Fibroblast of skin of back (primary cell): ENCODE measurements at regions not wholly inside any gene's neighbourhood (a gene's known extent, or its start where the extent isn't known, plus 50 kb on each side); places are given as distances from the start of the nearest gene placed in this dataset.

ENCODE experiments used
- DNase-seq: peaks from one replicate; pipeline ENCODE4 v3.0.0-alpha.2; 2013

- no peak for DNase-seq
Observed at GRCh38 chr11:127203490-127203889, 202.9 kb upstream of the KIRREL3 start.

DNA sequence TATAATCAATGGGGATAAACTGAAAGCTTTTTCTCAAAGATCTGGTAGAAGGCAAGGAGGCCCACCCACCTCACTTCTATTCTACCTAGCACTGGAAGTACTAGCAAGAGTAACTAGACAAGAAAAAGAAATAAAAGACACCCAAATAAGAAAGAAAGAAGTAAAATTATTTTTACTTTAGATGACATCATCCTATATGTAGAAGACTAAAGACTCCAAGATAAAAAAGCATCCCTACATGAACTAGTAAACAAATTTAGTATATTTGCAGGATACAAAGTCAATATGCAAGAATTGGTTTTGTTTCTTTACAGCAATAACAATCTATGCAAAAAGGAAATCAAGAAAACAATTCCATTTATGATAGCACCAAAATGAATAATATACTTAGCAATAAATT, 201.5 kb upstream of the KIRREL3 start:
- DNase-seq, result no peak

DNA sequence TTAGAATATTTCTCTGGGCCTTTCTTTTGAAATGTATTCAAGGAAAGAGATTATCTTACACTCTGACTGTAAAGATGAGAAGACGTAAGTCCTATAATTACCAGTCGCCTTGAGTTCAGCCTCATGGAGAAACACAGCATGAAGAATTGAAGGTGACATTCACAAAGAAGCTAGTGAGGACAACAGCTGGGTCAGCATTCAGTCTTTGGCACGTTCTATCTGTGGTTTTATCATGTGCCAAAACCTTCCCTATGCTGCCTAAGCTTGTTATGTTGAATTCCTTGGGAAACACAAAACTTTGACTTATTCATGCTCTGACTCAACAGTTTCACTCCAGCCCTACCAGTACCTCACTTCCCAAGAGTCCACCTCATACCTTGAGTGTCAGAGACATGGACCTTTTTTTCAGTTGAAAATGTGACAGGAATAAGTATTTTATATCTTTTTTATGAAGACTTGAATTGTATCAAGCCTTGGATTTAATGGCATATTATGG, 198.8 kb upstream of the KIRREL3 start:
- DNase-seq, result no peak

GRCh38 chr11:127195501-127196120, 195.0 kb upstream of the KIRREL3 start:
- DNase-seq, result no peak

- no peak for DNase-seq
Observed at GRCh38 chr11:127194521-127194920, 194.0 kb upstream of the KIRREL3 start.

DNA sequence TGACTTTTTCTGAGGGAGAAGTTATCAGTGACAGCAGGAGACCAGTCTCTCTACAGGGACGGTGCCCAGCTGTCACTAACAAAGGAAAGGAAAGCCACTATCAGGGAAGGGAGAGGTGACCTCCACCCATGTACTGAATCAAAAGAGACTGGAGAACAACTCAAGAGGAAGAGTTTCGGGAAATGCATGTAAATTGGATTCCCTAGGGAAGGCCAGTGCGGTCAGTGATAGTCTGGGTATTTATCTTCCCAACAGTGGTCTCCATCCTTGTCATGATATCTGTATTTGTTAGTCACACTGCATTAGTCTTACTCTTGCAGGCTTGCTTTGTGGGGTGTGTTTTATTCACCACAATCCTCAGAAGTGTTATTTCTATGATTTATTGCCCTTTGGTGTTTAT, 193.4 kb upstream of the KIRREL3 start:
- DNase-seq, result no peak

DNA sequence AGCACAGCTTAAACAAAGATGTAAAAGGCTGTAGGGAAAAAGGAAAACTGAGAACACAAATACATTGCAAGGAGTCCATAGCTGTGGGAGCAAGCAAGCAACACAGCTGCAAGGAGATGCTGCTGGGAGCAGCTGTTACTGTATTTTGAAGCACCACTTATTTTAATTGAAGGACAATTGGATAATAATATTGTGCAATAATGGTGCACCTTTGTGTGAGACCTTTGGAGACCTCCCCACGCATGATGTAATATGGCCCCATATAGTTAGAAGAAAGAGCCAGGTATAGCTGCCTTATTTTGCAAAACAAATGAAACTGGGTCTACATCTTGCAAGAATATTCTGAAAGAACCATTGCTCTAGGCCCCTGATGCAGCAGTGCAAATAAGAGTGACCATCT, 191.1 kb upstream of the KIRREL3 start:
- DNase-seq, result no peak

GRCh38 chr11:127191261-127191660, 190.7 kb upstream of the KIRREL3 start:
- no peak for DNase-seq

DNA sequence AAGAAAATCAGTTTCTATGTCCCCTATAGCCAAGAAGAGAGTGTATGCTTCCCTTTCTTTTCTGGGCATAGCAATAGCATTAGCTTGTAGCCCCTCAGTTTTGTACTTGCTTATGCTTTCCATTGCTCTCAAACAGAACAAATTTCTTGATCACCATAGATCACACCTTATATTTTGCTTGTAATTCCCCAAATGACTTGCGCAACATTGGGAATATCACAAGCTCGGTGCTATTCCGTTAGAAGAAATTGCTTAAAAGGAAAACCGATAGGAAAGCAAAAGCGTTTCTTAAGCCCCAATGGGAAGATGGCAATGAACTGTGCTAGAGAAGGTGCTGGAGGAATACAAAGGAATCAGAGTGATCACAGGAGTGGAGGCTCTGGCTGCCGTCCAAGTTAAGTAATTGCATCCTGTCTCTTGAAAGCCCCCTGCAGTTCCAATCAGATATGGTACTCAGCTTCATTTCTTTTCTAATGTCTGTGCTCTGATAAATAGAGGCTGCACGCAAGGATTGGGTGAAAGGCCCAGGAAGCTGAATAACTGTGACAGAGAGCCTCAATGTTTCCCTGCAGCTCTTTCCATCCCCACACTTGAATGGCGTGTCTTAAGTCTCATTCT, 182.1 kb upstream of the KIRREL3 start:
- no peak for DNase-seq

DNA sequence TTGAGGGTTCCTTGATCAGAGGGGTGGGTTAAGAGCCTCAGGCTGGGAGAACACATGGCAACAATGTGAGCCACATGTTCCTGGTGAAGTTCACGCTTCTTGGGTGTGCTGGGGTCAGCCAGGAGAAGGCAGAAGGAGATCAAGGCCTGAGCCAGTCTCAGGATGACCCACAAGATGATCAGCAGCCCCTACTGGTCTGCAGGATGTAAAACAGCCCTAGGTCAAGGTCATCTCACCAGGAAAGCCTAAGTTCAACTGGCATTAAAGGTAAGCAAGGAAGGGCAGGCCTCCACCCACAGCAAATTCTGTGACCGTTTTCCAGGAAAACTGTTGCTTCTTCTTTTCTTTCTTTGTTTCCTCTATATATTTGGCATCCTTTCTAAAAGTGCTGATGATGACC, 156.7 kb upstream of the KIRREL3 start:
- no peak for DNase-seq

DNA sequence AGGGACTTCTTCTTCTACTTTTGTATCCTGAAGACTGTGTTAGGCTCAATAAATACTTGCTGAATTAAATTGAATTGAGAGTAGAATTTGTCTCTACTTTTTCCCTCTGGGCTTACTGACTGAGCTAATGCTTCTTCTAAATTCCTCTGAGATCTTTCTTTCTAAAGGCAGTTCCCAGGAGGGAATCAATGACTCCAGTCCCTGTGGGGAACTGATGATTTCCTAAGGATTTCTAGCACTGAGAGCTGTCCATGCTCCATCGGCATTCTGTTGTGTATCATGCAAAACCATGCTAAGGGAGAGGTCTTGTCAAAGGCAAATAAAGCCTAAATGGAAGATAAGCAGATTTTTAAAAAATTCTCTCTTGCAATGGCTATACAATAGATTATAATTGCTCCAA, 148.8 kb upstream of the KIRREL3 start:
- no peak for DNase-seq

DNA sequence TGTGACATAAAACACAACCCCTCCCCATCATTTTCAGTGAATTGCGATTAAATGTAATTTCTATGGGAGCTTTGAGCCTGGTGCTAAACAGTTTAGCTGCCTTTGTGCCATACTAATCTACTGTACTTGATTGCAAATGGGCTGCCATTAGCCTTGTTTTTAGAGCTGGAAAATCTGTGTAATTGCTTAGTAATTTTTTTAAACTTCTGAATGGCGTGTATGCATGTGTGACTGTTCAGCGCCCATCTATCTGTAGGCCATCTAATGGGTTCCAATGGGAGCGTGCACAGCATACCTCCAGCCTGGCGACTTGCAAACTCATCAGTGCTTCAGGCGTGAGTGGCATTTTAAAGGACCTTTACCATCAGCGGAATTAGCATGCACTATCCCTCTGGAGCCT, 142.7 kb upstream of the KIRREL3 start:
- DNase-seq, result no peak

DNA sequence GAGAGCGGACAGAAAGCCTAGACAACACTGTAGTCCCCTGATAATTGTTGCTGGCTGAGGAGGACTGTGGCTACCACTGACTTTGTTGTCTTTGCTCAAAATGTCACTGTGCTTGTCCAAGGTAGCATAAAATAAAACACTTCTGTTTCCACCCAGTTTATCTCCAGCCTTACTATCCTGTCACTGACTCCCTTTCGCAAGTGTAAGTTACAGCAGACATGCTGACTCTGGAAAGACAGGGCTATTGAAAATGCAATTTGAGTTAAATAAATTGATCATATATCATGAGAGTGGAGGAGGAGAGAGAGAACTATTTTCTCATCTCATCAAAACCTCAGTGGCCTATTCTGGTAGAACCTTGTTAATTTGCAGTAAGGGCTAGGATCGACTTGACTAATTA, 138.0 kb upstream of the KIRREL3 start:
- DNase-seq, result no peak

DNA sequence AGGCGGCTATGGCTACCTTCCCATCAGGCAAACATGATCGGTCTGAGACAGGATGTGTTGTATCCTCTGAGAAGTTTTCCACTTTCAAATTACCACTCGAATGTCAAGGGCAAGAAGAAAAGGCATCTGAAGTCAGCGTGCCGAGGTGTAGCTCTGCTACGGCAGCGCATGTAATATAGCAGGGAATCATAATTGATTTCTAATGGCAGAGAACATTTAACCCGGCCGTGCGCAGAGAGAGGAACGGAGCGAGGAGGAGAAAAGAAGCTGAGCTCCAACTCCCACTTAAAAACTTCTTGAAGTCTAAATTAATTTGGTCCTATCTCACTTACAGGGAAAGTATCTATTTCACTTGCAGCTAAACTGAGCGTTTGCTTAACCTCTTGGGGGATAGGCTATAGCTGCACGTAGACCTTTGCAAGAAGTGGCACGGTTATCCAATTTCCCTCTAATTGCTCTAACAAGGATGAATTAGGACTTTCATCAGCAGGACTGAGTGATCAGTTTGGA, 137.3 kb upstream of the KIRREL3 start:
- no peak for DNase-seq

DNA sequence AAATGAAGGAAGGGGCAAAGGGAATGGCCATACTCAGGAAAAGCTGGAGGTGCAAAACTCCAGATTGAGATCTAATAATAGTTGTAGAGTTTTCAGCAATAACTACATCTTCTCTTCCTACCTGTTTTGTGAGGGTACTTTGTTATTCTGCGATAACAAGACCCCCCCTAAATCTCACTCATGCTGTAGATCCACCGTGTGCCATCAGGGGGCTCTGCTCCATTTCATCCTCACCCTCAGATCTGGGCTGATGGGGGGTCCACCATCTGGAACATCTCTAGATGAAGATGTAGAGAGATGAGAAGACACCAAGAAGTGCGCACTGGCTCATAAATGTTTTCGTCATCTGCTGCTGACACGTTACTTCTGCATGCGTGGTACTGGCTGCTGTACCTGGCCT, 135.9 kb upstream of the KIRREL3 start:
- no peak for DNase-seq

- no peak for DNase-seq
Observed at GRCh38 chr11:127135256-127135655, 134.7 kb upstream of the KIRREL3 start.

DNA sequence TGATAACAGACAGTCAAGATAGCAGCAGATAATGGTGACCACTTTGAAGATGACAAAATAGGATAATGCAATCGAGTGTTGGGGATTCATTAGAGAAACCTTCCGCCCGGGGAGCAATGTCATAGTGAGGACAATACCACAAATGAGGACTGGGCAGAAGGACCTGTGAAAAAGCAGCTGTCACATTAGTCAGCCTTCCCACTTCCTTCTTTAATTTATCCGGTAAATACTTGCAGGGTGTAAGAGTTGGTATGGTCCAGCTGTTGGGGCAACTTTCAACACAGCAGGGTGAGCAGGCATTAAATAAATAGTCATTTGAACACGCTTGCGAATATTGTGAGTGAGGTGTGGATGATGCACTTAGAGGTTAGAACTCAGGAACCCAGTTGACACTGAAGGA, 132.5 kb upstream of the KIRREL3 start:
- DNase-seq, result no peak

DNA sequence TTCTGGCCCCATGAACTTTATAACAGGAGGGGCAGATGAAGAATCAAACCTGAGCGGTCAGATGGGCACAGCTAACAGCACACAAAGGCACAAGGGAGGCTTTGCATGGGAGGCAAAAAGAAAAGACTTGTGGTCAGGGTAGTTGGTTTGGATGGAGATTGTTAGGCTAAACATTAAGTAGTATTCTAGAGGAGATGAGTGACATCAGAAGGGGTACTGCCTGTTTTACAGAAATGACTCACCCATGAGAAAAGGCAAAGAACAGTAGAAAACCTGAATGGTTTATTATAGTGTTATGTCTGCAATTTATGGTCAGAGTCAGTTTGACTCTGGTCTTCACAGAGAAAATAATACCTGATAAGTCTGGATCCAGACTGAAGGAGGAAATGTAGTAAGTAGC, 129.8 kb upstream of the KIRREL3 start:
- no peak for DNase-seq

DNA sequence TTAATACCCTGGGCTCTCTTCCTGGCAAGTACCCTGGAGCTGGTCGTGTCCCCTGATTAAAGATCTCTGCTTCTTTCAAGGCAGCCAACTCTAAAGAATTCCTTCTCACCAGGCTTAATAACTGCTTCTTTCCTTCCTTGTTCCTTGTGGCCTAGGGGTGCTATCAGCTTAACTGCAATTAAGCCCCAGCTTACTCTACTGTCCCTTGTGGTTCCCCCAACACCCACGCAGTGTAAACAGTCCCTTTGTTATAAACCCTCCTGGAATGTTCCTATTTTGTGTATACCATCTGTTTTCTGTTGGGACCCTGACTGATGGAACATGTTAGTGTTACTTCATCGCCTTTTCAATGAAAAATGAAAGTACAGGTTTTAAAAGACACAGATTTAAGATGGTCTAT, 126.4 kb upstream of the KIRREL3 start:
- no peak for DNase-seq

- DNase-seq, result no peak
Observed at GRCh38 chr11:127119356-127119755, 118.8 kb upstream of the KIRREL3 start.

GRCh38 chr11:127118811-127119210, 118.2 kb upstream of the KIRREL3 start:
- no peak for DNase-seq

DNA sequence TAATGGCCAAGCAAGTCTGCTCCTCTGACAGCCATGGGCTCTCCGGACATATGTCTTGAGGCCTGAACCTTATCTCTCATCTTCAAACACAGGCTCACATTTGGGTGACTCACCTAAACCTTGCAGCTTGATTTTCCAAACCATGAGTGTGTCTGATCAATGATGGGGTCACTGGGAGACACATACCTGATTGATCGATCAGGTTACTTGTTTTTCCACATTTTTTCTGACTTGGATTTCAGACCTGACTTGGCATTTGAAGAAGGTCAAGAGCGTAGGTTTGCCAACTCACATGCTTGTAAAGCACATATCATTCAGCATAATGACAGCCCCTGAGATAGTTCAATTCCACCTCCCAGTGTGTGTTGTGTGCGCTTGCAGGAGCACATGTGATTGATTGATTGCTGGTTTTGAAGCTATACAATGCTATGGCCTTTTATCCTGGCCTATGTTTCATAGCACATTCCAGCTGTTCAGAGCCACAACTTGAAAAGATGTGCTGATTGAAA, 116.7 kb upstream of the KIRREL3 start:
- DNase-seq, result no peak

DNA sequence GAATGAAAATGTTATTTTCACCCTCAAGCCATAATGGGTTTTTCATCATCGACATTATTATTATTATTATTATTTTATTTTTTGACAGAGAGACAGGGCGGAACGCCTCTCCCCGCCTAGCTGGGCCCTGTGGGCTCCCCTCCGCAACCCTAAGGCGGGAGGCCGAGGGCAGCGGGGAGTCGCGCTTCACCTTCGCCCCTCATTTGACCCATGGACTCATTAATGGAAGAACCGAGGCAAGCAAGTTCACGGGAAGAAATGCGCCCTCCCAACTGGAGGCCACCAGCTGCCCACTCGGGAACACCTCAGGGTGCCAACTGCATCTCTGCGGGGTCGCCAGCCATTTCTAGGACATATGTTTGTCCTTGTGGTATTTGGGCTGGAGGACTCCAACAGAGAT, 115.3 kb upstream of the KIRREL3 start:
- DNase-seq, result no peak

DNA sequence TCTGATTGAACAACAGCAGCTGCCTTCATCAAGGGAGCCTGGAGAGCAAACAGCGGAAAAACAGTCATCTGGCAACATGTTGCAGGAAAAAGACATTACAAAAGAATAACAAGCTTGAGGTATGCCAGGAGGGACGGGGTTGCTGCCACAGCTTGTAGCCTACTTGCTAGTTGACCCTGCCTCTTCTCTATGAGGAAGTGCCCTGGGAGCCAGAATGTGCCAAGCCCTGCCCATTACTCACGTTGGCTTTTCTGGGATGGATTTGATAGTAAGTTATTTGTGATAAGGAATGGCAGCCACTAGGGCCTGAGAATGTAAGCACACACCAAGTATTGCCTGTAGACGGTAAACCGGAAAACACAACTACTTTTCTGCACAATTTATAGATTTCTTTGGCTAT, 113.5 kb upstream of the KIRREL3 start:
- no peak for DNase-seq
